Adrenal gland (tissue), 5 donors: ENCODE measurements at regions not wholly inside any gene's neighbourhood (a gene's known extent, or its start where the extent isn't known, plus 50 kb on each side); places are given as distances from the start of the nearest gene placed in this dataset.

ENCODE experiments used
- CTCF ChIP-seq, 6 experiments: fragments of 450-650 bp in 4 of 6; fragments of 200-600 bp in 2 of 6; sonication (generic) in 1 of 6; IDR thresholded peaks; 1 replicate in 5 of 6; 2 replicates in 1 of 6; pipeline versions ENCODE4 v1.5.1 to v1.8.0; 2016 to 2021; ENCODE audit warnings: antibody characterized with exemption in 6 of 6, mild to moderate bottlenecking in 2 of 6, moderate library complexity in 1 of 6
- POLR2A ChIP-seq, 2 donors: fragments of 450-650 bp; IDR thresholded peaks; one replicate each; pipeline ENCODE4 v1.6.1; 2017; ENCODE audit warnings: antibody characterized with exemption in 2 of 2, mild to moderate bottlenecking in 2 of 2, moderate library complexity in 1 of 2
- donor health status: DM: no; HTN: no; CAD: no.

GRCh38 chr14:51805541-51805940 lies 54.9 kb upstream of the GNG2 start:
- no peak for TF ChIP-seq CTCF (IDR thresholded peaks at IDR 0.05)
- TF ChIP-seq POLR2A (IDR thresholded peaks at IDR 0.05): no peak
